H9 (cell line): ENCODE measurements at regions not wholly inside any gene's neighbourhood (a gene's known extent, or its start where the extent isn't known, plus 50 kb on each side); places are given as distances from the start of the nearest gene placed in this dataset.

Experiments used
- DNase-seq: peaks from one replicate; pipeline ENCODE4 v3.0.0-alpha.2; 2017
- H2AFZ ChIP-seq: one replicate; pipeline ENCODE4 v1.6.1; 2013; ENCODE audit warnings: mild to moderate bottlenecking, low read length, control low read depth, moderate library complexity
- H2AK5ac ChIP-seq: 2 replicates; pipeline ENCODE4 v1.6.1; 2013; ENCODE audit warnings: low read length, control low read depth, mixed read lengths; ENCODE audit not compliant: insufficient read length
- H2BK120ac ChIP-seq: one replicate; pipeline ENCODE4 v1.6.1; 2013; ENCODE audit warnings: low read depth, mild to moderate bottlenecking, low read length, control low read depth, inconsistent platforms; ENCODE audit not compliant: poor library complexity, severe bottlenecking
- H2BK12ac ChIP-seq: 2 replicates; pipeline ENCODE4 v1.6.1; 2013; ENCODE audit warnings: low read length, control low read depth, mixed read lengths, low read depth; ENCODE audit not compliant: insufficient read length
- H2BK15ac ChIP-seq: 2 replicates; pipeline ENCODE4 v1.6.1; 2013; ENCODE audit warnings: low read depth, low read length, control low read depth
- H2BK20ac ChIP-seq: one replicate; pipeline ENCODE4 v1.6.1; 2013; ENCODE audit warnings: low read depth, mild to moderate bottlenecking, low read length, control low read depth, inconsistent platforms; ENCODE audit not compliant: poor library complexity, severe bottlenecking
- H2BK5ac ChIP-seq: 2 replicates; pipeline ENCODE4 v1.6.1; 2013; ENCODE audit warnings: low read length, control low read depth, mixed read lengths; ENCODE audit not compliant: insufficient read length
- H3K14ac ChIP-seq: 2 replicates; pipeline ENCODE4 v1.6.1; 2013; ENCODE audit warnings: low read length, control low read depth; ENCODE audit not compliant: insufficient read depth
- H3K18ac ChIP-seq: 2 replicates; pipeline ENCODE4 v1.6.1; 2013; ENCODE audit warnings: low read depth, mild to moderate bottlenecking, mixed read lengths, low read length, control low read depth; ENCODE audit not compliant: insufficient read length
- H3K23ac ChIP-seq: 2 replicates; pipeline ENCODE4 v1.6.1; 2013; ENCODE audit warnings: low read length, control low read depth, mixed read lengths, low read depth; ENCODE audit not compliant: insufficient read length
- H3K23me2 ChIP-seq: 2 replicates; pipeline ENCODE4 v1.6.1; 2013; ENCODE audit warnings: low read depth, mild to moderate bottlenecking, mixed read lengths, low read length, control low read depth; ENCODE audit not compliant: insufficient read length, poor library complexity, severe bottlenecking
- H3K27ac ChIP-seq: 2 replicates; pipeline ENCODE4 v1.5.1; 2013; ENCODE audit warnings: low read length, control low read depth, mixed read lengths, low read depth; ENCODE audit not compliant: insufficient read length
- H3K27me3 ChIP-seq: 2 replicates; pipeline ENCODE4 v1.6.1; 2013; ENCODE audit warnings: low read length, control low read depth, inconsistent platforms; ENCODE audit not compliant: insufficient read depth
- H3K4ac ChIP-seq: 2 replicates; pipeline ENCODE4 v1.6.1; 2013; ENCODE audit warnings: low read depth, mild to moderate bottlenecking, control low read depth, inconsistent platforms, low read length, moderate library complexity
- H3K4me1 ChIP-seq: 2 replicates; pipeline ENCODE4 v1.6.1; 2013; ENCODE audit warnings: low read length, control low read depth, inconsistent platforms; ENCODE audit not compliant: insufficient read depth
- H3K4me2 ChIP-seq: 2 replicates; pipeline ENCODE4 v1.6.1; 2013; ENCODE audit warnings: low read length, control low read depth, mixed read lengths; ENCODE audit not compliant: insufficient read length, insufficient read depth
- H3K56ac ChIP-seq: 2 replicates; pipeline ENCODE4 v1.6.1; 2013; ENCODE audit warnings: low read depth, mild to moderate bottlenecking, mixed read lengths, low read length, control low read depth; ENCODE audit not compliant: insufficient read length
- H3K79me1 ChIP-seq: 2 replicates; pipeline ENCODE4 v1.6.1; 2013; ENCODE audit warnings: low read depth, mild to moderate bottlenecking, moderate library complexity, low read length, control low read depth, inconsistent platforms; ENCODE audit not compliant: insufficient read depth, poor library complexity, severe bottlenecking
- H3K79me2 ChIP-seq: 2 replicates; pipeline ENCODE4 v1.6.1; 2013; ENCODE audit warnings: low read length, control low read depth, inconsistent platforms; ENCODE audit not compliant: insufficient read depth
- H3K9ac ChIP-seq: 2 replicates; pipeline ENCODE4 v1.6.1; 2013; ENCODE audit warnings: low read length, control low read depth, mixed read lengths; ENCODE audit not compliant: insufficient read length; ENCODE audit errors: extremely low read depth
- H3K9me3 ChIP-seq: one replicate; pipeline ENCODE4 v1.6.1; 2013; ENCODE audit warnings: low read depth, low read length, inconsistent platforms; ENCODE audit not compliant: control insufficient read depth
- H3T11ph ChIP-seq: one replicate; pipeline ENCODE4 v1.6.1; 2013; ENCODE audit warnings: mild to moderate bottlenecking, low read length, control low read depth, inconsistent platforms
- H4K20me1 ChIP-seq: one replicate; pipeline ENCODE4 v1.6.1; 2013; ENCODE audit not compliant: control insufficient read depth, insufficient read length, insufficient read depth
- H4K5ac ChIP-seq: 2 replicates; pipeline ENCODE4 v1.6.1; 2013; ENCODE audit warnings: low read depth, mild to moderate bottlenecking, mixed read lengths, low read length, control low read depth; ENCODE audit not compliant: insufficient read length
- H4K8ac ChIP-seq: replicated peaks from 2 replicates; pipeline ENCODE4 v1.6.1; 2013; ENCODE audit warnings: low read length, control low read depth, mixed read lengths, low read depth; ENCODE audit not compliant: insufficient read length
- H4K91ac ChIP-seq: 2 replicates; pipeline ENCODE4 v1.6.1; 2013; ENCODE audit warnings: low read depth, mild to moderate bottlenecking, moderate library complexity, mixed read lengths, low read length, control low read depth; ENCODE audit not compliant: insufficient read length
- H3K27ac Mint-ChIP-seq, 3 experiments: 2 replicates in 2 of 3; 3 replicates in 1 of 3; pipeline ENCODE4 v1.8.0; 2020 to 2021; ENCODE audit warnings: mixed read lengths in 3 of 3, mild to moderate bottlenecking in 1 of 3, moderate library complexity in 1 of 3
- H3K27me3 Mint-ChIP-seq: 2 replicates; pipeline ENCODE4 v1.8.0; 2021; ENCODE audit warnings: low read depth, mild to moderate bottlenecking, moderate library complexity, mixed read lengths
- H3K36me3 Mint-ChIP-seq, 3 experiments: 2 replicates in 2 of 3; 3 replicates in 1 of 3; pipeline ENCODE4 v1.8.0; 2020 to 2021; ENCODE audit warnings: low read depth in 3 of 3, mixed read lengths in 3 of 3; ENCODE audit not compliant: insufficient read depth in 1 of 3
- H3K4me1 Mint-ChIP-seq, 2 experiments: 2 replicates each; pipeline ENCODE4 v1.8.0; 2020; ENCODE audit warnings: mixed read lengths in 2 of 2
- H3K4me3 Mint-ChIP-seq, 2 experiments: 2 replicates in 1 of 2; 3 replicates in 1 of 2; pipeline ENCODE4 v1.8.0; 2020 to 2021; ENCODE audit warnings: mild to moderate bottlenecking in 2 of 2, mixed read lengths in 2 of 2, moderate library complexity in 1 of 2
- H3K9me3 Mint-ChIP-seq, 2 experiments: 2 replicates in 1 of 2; 3 replicates in 1 of 2; pipeline ENCODE4 v1.8.0; 2020; ENCODE audit warnings: mild to moderate bottlenecking in 2 of 2, mixed read lengths in 2 of 2, moderate library complexity in 1 of 2
- WGBS: extraction: QIAGEN DNeasy Blood & Tissue Kit; methylation state at CpG from one replicate; pipeline ENCODE4 v1.1.7; 2013; ENCODE audit warnings: missing lambda C conversion rate, low lambda C conversion rate, mixed read lengths; ENCODE audit not compliant: insufficient read length; ENCODE audit errors: extremely low coverage; 5-methylcytosine and 5-hydroxymethylcytosine counted together
- TF ChIP-seq, protein P1 (sequence below): fragments of 200-600 bp; sonication (generic); conservative IDR thresholded peaks from 3 replicates; pipeline ENCODE4 v1.8.0; 2021; ENCODE audit warnings: antibody characterized with exemption, mild to moderate bottlenecking

DNA sequence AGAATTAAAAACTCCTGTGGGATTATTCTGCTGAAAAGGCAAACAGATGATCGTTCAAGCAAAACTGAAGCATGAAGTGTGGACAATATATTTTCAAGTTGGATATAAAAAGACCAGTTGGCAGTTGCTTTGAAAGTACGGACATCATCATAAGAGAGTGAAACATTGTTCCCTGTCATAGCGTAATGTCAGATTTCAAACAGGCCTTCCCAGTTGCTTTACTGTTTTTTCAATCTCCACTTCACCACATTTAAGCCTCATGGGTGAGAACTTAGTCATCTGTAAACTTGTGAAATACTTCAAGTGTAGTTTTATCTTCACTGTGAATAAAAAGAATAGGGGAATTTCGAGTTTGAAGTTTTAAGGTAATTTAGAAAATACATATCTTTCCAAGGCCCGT lies 435.1 kb upstream of the CNTN3 start:
- Mint-ChIP-seq H3K4me3 (no peak overlapping the region), H3K27ac (no peak overlapping the region), H3K9me3 (peaks cover 6 to 17% of the 10 kb centered on the region in 2 experiments; a peak in 4 of 5 replicates), H3K36me3 (peaks cover 0 to 18% (median 13%) of the 10 kb centered on the region in 3 experiments; a peak in 4 of 7 replicates), H3K27me3 (no peaks in the 10 kb centered on the region), H3K4me1 (peaks cover 3 to 5% of the 10 kb centered on the region in 2 experiments; a peak in 2 of 4 replicates)
- peaks cover 11% of the 10 kb centered on the region for H3K9me3 ChIP-seq
- no peak for DNase-seq
- H3K4me1 ChIP-seq: no peaks in the 10 kb centered on the region
- no peak overlapping the region for H4K8ac ChIP-seq
- H4K91ac ChIP-seq: no peak overlapping the region
- no peak overlapping the region for H2BK120ac ChIP-seq
- H3K4me2 ChIP-seq: no peak overlapping the region
- H3K27ac ChIP-seq: no peak overlapping the region
- H3K23ac ChIP-seq: no peak overlapping the region
- H3K18ac ChIP-seq: no peak overlapping the region
- no peak overlapping the region for H2BK12ac ChIP-seq
- H2AFZ ChIP-seq: no peak overlapping the region
- H2AK5ac ChIP-seq: no peak overlapping the region
- H3T11ph ChIP-seq: no peak overlapping the region
- H2BK15ac ChIP-seq: no peak overlapping the region
- 100% methylated on average over 2 of the region's 5 CpGs for WGBS
- TF ChIP-seq, protein P1, sequence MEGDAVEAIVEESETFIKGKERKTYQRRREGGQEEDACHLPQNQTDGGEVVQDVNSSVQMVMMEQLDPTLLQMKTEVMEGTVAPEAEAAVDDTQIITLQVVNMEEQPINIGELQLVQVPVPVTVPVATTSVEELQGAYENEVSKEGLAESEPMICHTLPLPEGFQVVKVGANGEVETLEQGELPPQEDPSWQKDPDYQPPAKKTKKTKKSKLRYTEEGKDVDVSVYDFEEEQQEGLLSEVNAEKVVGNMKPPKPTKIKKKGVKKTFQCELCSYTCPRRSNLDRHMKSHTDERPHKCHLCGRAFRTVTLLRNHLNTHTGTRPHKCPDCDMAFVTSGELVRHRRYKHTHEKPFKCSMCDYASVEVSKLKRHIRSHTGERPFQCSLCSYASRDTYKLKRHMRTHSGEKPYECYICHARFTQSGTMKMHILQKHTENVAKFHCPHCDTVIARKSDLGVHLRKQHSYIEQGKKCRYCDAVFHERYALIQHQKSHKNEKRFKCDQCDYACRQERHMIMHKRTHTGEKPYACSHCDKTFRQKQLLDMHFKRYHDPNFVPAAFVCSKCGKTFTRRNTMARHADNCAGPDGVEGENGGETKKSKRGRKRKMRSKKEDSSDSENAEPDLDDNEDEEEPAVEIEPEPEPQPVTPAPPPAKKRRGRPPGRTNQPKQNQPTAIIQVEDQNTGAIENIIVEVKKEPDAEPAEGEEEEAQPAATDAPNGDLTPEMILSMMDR: no peak
- no peaks in the 10 kb centered on the region for H3K79me1 ChIP-seq
- H3K56ac ChIP-seq: no peak overlapping the region
- H2BK20ac ChIP-seq: no peak overlapping the region
- no peaks in the 10 kb centered on the region for H3K23me2 ChIP-seq
- no peaks in the 10 kb centered on the region for H4K20me1 ChIP-seq
- H3K27me3 ChIP-seq: no peaks in the 10 kb centered on the region
- no peak overlapping the region for H3K14ac ChIP-seq
- H2BK5ac ChIP-seq: no peak overlapping the region
- H4K5ac ChIP-seq: no peak overlapping the region
- H3K4ac ChIP-seq: no peak overlapping the region
- no peak overlapping the region for H3K9ac ChIP-seq
- H3K79me2 ChIP-seq: no peaks in the 10 kb centered on the region
